ENCODE measurements at regions not wholly inside any gene's neighbourhood (a gene's known extent, or its start where the extent isn't known, plus 50 kb on each side); places are given as distances from the start of the nearest gene placed in this dataset.

GRCh38 chr1:14486401-14487201 is 111.9 kb upstream of the KAZN start:
- no peak for DNase-seq (ENCODE audit: low spot score)
- peak overlapping the region; percentile 23 for H3K4me3 ChIP-seq
- TF ChIP-seq CTCF (IDR thresholded peaks at IDR 0.05): no peak
- H3K27ac ChIP-seq: peak overlapping the region in 1 of 2 donors; percentile 35

- TF ChIP-seq CTCF (IDR thresholded peaks at IDR 0.05): no peak
- no peak overlapping the region for H3K4me3 ChIP-seq
- no peak overlapping the region for H3K27ac ChIP-seq
- DNase-seq (ENCODE audit: low spot score): no peak
Measured at GRCh38 chr1:14487671-14488070, 110.8 kb upstream of the KAZN start.

- TF ChIP-seq CTCF (IDR thresholded peaks at IDR 0.05): no peak
- no peak overlapping the region for H3K4me3 ChIP-seq
- no peak overlapping the region for H3K27ac ChIP-seq
- DNase-seq (ENCODE audit: low spot score): no peak
Measured at GRCh38 chr1:14494911-14495310, 103.6 kb upstream of the KAZN start.

GRCh38 chr1:14495381-14495780 is 103.1 kb upstream of the KAZN start:
- no peak for TF ChIP-seq CTCF (IDR thresholded peaks at IDR 0.05)
- H3K4me3 ChIP-seq: no peak overlapping the region
- DNase-seq (ENCODE audit: low spot score): no peak
- no peak overlapping the region for H3K27ac ChIP-seq

- H3K27ac ChIP-seq: no peak overlapping the region
- no peak for DNase-seq (ENCODE audit: low spot score)
- H3K4me3 ChIP-seq: no peak overlapping the region
- TF ChIP-seq CTCF (IDR thresholded peaks at IDR 0.05): no peak
Measured at GRCh38 chr1:14495996-14496395, 102.5 kb upstream of the KAZN start.

GRCh38 chr1:14498839-14499238 is 99.6 kb upstream of the KAZN start:
- H3K27ac ChIP-seq: no peak overlapping the region
- DNase-seq (ENCODE audit: low spot score): no peak
- no peak overlapping the region for H3K4me3 ChIP-seq
- no peak for TF ChIP-seq CTCF (IDR thresholded peaks at IDR 0.05)

GRCh38 chr1:14499312-14500040 is 99.0 kb upstream of the KAZN start:
- Histone ChIP-seq H3K27ac (no peak overlapping the region), H3K4me3 (no peak overlapping the region)
- DNase-seq (ENCODE audit: low spot score): no peak
- no peak for TF ChIP-seq CTCF (IDR thresholded peaks at IDR 0.05)
